HT-29 (cell line): ENCODE measurements at regions not wholly inside any gene's neighbourhood (a gene's known extent, or its start where the extent isn't known, plus 50 kb on each side); places are given as distances from the start of the nearest gene placed in this dataset.

Experiments used
- DNase-seq: peaks from one replicate; pipeline ENCODE4 v3.0.0-alpha.2; 2015; ENCODE audit warnings: low spot score

- no peak for DNase-seq
Observed at GRCh38 chr10:130485236-130485957, 349.2 kb downstream of the GLRX3 start.

- DNase-seq: no peak
Observed at GRCh38 chr10:130485958-130486895, 350.0 kb downstream of the GLRX3 start.

GRCh38 chr10:130486906-130487305 is 350.7 kb downstream of the GLRX3 start:
- DNase-seq: no peak

- no peak for DNase-seq
Observed at GRCh38 chr10:130487566-130487965, 351.4 kb downstream of the GLRX3 start.

- no peak for DNase-seq
Observed at GRCh38 chr10:130489891-130490290, 353.7 kb downstream of the GLRX3 start.

GRCh38 chr10:130491011-130491692 is 355.0 kb downstream of the GLRX3 start:
- DNase-seq: no peak

- no peak for DNase-seq
Observed at GRCh38 chr10:130491693-130492050, 355.5 kb downstream of the GLRX3 start.

- DNase-seq: no peak
Observed at GRCh38 chr10:130492266-130492934, 356.2 kb downstream of the GLRX3 start.

- no peak for DNase-seq
Observed at GRCh38 chr10:130493021-130493420, 356.8 kb downstream of the GLRX3 start.

- no peak for DNase-seq
Observed at GRCh38 chr10:130493446-130494145, 357.4 kb downstream of the GLRX3 start.

- no peak for DNase-seq
Observed at GRCh38 chr10:130495116-130495862, 359.1 kb downstream of the GLRX3 start.

GRCh38 chr10:130495891-130496636 is 359.9 kb downstream of the GLRX3 start:
- no peak for DNase-seq

- no peak for DNase-seq
Observed at GRCh38 chr10:130497056-130498010, 361.1 kb downstream of the GLRX3 start.

- DNase-seq: no peak
Observed at GRCh38 chr10:130498042-130498441, 361.9 kb downstream of the GLRX3 start.

GRCh38 chr10:130498934-130499333 is 362.7 kb downstream of the GLRX3 start:
- DNase-seq: no peak

- no peak for DNase-seq
Observed at GRCh38 chr10:130499541-130499940, 363.4 kb downstream of the GLRX3 start.

- no peak for DNase-seq
Observed at GRCh38 chr10:130500261-130501000, 364.2 kb downstream of the GLRX3 start.

- no peak for DNase-seq
Observed at GRCh38 chr10:130507461-130507860, 371.3 kb downstream of the GLRX3 start.
